Stimulated activated naive B cell treated with anti-CD40 and anti-IgM and Interleukin-4, amounts not matched to agents 10 μg/mL and 1 μg/mL and 100 μg/mL, for 72 hours (primary cell): ENCODE measurements at regions not wholly inside any gene's neighbourhood (a gene's known extent, or its start where the extent isn't known, plus 50 kb on each side); places are given as distances from the start of the nearest gene placed in this dataset.
"Not testable (repeated sequence)": the region's sequence is repeated elsewhere in the genome, so short reads cannot be mapped to it uniquely, and the experiment has no call there.

Experiments
- ATAC-seq, 2 donors: fragments of 150-1000 bp; cut with Tn5 transposase; replicated peaks; 2 replicates each; pipeline ENCODE4 v1.10.0; 2021; ENCODE audit warnings: moderate library complexity in 1 of 2
- DNase-seq: peaks from one replicate; pipeline ENCODE4 v3.0.0; 2021
- H3K27ac Mint-ChIP-seq: one replicate; pipeline ENCODE4 v1.8.0; 2022; ENCODE audit warnings: mild to moderate bottlenecking, mixed read lengths
- H3K27me3 Mint-ChIP-seq, 2 donors: one replicate each; pipeline ENCODE4 v1.8.0; 2022; ENCODE audit warnings: mixed read lengths in 2 of 2
- H3K36me3 Mint-ChIP-seq, 2 donors: one replicate each; pipeline ENCODE4 v1.8.0; 2022; ENCODE audit warnings: mixed read lengths in 2 of 2, mild to moderate bottlenecking in 1 of 2
- H3K4me1 Mint-ChIP-seq, 2 donors: one replicate each; pipeline ENCODE4 v1.8.0; 2022; ENCODE audit warnings: mixed read lengths in 2 of 2, mild to moderate bottlenecking in 1 of 2
- H3K4me3 Mint-ChIP-seq, 2 donors: one replicate each; pipeline ENCODE4 v1.8.0; 2022; ENCODE audit warnings: mild to moderate bottlenecking in 2 of 2, mixed read lengths in 2 of 2, moderate library complexity in 1 of 2
- H3K9me3 Mint-ChIP-seq, 2 donors: one replicate each; pipeline ENCODE4 v1.8.0; 2022; ENCODE audit warnings: mixed read lengths in 2 of 2, mild to moderate bottlenecking in 1 of 2

DNA sequence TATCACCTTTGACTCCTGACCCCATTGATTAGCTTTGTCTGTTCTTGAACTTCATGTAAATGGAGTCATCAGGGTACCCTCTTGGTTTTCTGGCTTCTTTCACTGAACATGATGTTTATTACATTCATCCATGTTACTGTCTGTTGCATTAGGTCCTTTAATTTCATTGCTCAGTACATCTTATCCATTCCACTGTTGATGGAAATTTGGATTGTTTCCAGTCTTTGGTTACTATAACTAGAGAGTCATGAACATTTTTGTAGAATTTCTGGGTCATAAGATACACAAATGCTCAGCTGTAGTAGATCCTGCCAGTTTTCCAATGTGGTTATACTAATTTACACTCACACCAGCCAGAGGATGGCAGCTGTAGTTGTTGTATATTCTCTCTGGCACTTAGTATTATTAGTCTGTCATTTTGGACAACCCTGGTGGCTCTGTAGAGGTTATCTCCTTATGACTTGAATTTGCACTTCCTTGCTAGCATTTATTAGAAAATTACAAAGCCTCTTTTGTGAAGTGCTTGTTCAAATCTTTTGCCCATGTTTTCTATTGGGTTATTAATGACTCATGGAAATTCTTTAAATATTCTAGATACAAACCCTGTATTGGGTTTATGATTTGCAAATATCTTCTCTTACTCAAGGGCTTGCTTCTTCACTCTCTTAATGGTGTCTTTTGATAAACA is 214.7 kb downstream of the BCL2L11 start:
- not testable (repeated sequence) for H3K4me3 Mint-ChIP-seq, H3K27me3 Mint-ChIP-seq, H3K27ac Mint-ChIP-seq, H3K9me3 Mint-ChIP-seq, H3K36me3 Mint-ChIP-seq, H3K4me1 Mint-ChIP-seq, DNase-seq, ATAC-seq

GRCh38 chr2:111338474-111338873 is 217.8 kb downstream of the BCL2L11 start:
- not testable (repeated sequence) for DNase-seq, H3K9me3 Mint-ChIP-seq, H3K4me1 Mint-ChIP-seq, ATAC-seq, H3K27me3 Mint-ChIP-seq, H3K36me3 Mint-ChIP-seq, H3K4me3 Mint-ChIP-seq, H3K27ac Mint-ChIP-seq

DNA sequence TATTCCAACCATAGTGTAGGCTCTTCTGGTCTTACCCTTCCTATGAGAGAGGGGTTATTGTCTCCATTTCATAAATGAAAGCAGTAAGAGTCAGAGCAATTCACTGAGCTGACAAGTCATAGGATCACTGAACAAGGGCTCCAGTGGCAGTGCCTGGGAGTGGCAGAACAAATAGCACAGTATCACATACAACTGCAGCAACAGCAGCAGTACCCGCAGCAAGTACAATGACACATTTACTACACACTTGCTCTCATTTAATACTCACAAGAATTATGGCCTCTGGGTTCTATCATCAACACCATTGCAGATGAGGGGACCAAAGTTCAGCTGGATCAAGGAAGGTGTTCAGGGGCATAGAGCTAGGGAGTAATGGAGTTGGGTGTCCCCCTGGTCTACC is 218.8 kb downstream of the BCL2L11 start:
- not testable (repeated sequence) for H3K4me3 Mint-ChIP-seq, H3K27me3 Mint-ChIP-seq, ATAC-seq, DNase-seq, H3K4me1 Mint-ChIP-seq, H3K36me3 Mint-ChIP-seq, H3K9me3 Mint-ChIP-seq, H3K27ac Mint-ChIP-seq

DNA sequence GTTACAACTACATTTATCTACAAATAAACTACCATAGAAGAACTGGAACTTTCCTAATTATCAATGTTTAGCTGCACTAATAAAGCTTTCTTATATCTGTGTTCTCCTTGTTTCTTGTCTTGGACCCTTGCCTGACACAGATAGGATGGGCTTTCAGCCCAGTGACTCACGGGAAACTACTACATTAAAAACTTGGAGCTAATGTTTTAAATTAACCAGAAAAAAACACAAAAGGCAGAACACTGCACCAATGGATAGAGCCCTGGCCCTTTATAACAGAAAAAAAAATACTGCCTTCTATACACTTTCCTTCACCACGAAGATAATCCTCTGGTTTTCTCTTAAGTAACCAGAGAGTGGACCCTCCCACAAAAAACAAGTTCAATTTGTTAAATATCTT is 223.9 kb downstream of the BCL2L11 start:
- not testable (repeated sequence) for H3K27ac Mint-ChIP-seq, H3K9me3 Mint-ChIP-seq, H3K36me3 Mint-ChIP-seq, ATAC-seq, H3K4me3 Mint-ChIP-seq, DNase-seq, H3K27me3 Mint-ChIP-seq, H3K4me1 Mint-ChIP-seq

DNA sequence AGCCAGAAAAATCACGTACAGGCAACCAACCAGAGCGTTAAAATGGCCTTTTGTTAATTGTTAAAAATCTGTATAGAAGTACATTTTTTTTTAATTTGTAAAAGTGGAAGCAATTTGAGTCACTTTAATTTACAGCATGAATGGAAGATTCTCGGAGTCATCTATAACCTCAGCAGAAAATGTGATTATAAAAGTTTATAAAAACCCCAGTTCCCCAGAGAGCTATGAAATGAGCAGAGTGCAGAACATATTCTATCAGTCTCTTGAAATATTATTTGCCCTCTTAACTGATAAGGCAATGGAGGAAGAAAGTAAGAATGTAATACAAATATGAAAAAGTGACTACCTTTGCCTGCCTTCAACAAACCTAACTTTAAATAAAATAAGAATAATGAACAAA is 224.7 kb downstream of the BCL2L11 start:
- ATAC-seq: peak; percentile 56 to 74
- H3K4me1 Mint-ChIP-seq, H3K27me3 Mint-ChIP-seq, H3K4me3 Mint-ChIP-seq, H3K36me3 Mint-ChIP-seq, H3K9me3 Mint-ChIP-seq, H3K27ac Mint-ChIP-seq, DNase-seq: not testable (repeated sequence)

- DNase-seq, H3K9me3 Mint-ChIP-seq, H3K36me3 Mint-ChIP-seq, H3K4me1 Mint-ChIP-seq, H3K27me3 Mint-ChIP-seq, H3K4me3 Mint-ChIP-seq, H3K27ac Mint-ChIP-seq: not testable (repeated sequence)
- ATAC-seq: peak; percentile 62 to 72
Measured at GRCh38 chr2:111346018-111346930, 225.6 kb downstream of the BCL2L11 start.

DNA sequence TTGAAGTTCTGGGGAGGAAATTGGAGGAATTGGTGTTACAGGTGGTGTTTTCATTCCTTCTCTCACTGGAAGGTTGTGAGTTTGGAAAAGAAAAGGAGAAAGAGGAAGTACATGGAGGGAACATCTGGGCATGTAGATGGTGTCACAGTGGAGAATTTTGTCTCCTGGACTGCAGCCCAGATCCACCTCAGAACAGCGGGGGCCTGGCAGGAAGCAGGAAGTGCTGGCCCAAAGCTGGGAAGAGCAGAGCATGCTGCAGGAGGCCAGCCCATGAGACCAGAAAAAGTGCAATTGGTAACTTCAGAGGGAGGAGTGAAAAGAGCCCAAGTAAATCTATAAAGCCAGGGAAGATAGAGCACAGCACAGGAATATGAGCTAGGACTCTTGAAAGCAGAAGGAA is 227.0 kb downstream of the BCL2L11 start:
- not testable (repeated sequence) for H3K4me1 Mint-ChIP-seq, ATAC-seq, H3K4me3 Mint-ChIP-seq, H3K9me3 Mint-ChIP-seq, H3K36me3 Mint-ChIP-seq, DNase-seq, H3K27ac Mint-ChIP-seq, H3K27me3 Mint-ChIP-seq

DNA sequence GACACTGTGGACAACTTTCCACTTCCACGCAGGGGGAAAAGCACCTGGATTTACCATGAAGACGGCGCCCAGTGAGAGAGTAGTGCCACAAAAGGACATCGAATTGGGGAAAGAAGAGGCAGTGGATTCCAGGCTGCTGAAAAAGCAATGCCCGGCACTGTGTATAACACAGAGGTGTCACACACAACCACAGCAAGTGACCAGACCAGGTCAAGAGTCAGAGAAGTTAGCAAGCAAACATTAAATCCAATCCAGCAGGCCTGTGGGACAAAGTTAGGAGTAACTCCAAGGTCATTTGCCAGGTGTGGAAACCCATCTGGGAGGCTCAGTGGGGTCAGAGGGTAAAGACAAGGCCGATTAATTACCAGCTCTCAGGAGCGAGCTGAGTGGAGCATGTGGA is 227.6 kb downstream of the BCL2L11 start:
- not testable (repeated sequence) for H3K4me3 Mint-ChIP-seq, H3K27me3 Mint-ChIP-seq, DNase-seq, H3K27ac Mint-ChIP-seq, H3K9me3 Mint-ChIP-seq, H3K4me1 Mint-ChIP-seq, ATAC-seq, H3K36me3 Mint-ChIP-seq

GRCh38 chr2:111355022-111355817 is 234.5 kb downstream of the BCL2L11 start:
- H3K4me3 Mint-ChIP-seq, DNase-seq, H3K27ac Mint-ChIP-seq, ATAC-seq, H3K36me3 Mint-ChIP-seq, H3K9me3 Mint-ChIP-seq, H3K4me1 Mint-ChIP-seq, H3K27me3 Mint-ChIP-seq: not testable (repeated sequence)

DNA sequence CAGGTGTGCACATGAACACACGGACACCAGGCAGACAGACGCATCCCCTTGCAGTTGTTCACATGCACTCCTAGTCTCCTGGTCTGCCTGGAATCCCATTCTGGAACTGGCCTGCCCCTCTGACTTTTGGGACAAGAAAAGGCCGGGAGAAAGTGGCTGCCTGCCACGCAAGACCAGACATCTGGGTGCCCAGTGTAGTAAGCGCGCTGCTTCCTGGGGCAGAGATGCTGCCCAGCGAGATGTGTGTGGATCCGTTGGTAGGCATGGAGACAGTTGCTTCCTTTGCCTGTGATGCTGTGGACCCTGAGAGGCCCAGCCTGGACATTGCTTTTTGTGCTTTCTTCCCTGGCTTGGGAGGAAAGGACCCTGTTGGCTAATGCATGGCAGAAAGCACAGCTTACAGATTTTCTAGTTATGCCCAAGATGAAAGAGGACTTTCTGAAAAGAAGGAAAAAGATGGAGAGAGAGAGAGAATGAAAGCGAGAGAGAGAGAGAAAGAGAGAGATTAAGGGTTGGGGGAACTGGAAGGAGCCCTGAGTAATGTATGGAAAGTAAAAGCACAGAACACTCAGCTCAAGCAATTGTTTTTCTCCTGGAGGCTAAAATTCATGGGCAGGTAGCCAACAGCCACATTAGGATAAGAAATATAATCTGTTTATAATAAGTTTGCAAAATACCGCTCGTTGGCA is 235.3 kb downstream of the BCL2L11 start:
- not testable (repeated sequence) for H3K9me3 Mint-ChIP-seq, DNase-seq, H3K27me3 Mint-ChIP-seq, H3K4me1 Mint-ChIP-seq, H3K27ac Mint-ChIP-seq, H3K36me3 Mint-ChIP-seq, H3K4me3 Mint-ChIP-seq, ATAC-seq

DNA sequence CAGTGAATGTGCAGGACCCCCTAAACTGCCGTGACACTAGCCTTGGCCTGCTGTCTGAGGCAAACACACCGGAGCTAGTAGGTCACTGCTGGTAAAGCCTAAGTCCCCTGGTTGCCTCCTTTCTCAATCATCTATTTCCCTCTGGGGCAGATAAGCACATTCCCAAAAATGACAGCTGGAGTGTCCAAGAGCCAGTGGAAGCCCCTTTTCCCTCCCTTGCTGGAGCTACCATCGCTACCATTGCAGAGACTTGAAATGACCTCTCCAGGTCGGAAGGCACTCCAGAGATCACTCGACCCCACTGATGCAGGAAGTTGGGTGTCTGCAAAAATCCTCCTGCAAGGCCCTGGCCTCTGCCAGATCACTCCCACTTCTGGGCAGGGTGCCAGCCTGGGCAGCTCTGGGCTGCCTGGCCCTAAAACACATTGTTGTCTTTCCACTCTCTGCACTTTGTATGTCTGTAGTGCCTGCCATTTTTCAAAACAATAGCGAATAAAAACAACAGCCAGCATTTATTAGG is 235.9 kb downstream of the BCL2L11 start:
- H3K27ac Mint-ChIP-seq, H3K4me1 Mint-ChIP-seq, H3K9me3 Mint-ChIP-seq, H3K27me3 Mint-ChIP-seq, DNase-seq, H3K36me3 Mint-ChIP-seq, H3K4me3 Mint-ChIP-seq: not testable (repeated sequence)
- ATAC-seq: peak in 1 of 2 donors; percentile 34

GRCh38 chr2:111365986-111366640 is 245.4 kb downstream of the BCL2L11 start:
- H3K4me1 Mint-ChIP-seq, H3K27ac Mint-ChIP-seq, H3K9me3 Mint-ChIP-seq, ATAC-seq, H3K36me3 Mint-ChIP-seq, DNase-seq, H3K27me3 Mint-ChIP-seq: not testable (repeated sequence)
- H3K4me3 Mint-ChIP-seq: peak overlapping the region in 1 of 2 donors; percentile 51

GRCh38 chr2:111366641-111367029 is 245.9 kb downstream of the BCL2L11 start:
- not testable (repeated sequence) for H3K4me1 Mint-ChIP-seq, H3K9me3 Mint-ChIP-seq

More at GRCh38 chr2:111366641-111367029, 245.9 kb downstream of the BCL2L11 start:
- H3K27me3 Mint-ChIP-seq, ATAC-seq, H3K36me3 Mint-ChIP-seq, H3K27ac Mint-ChIP-seq, DNase-seq: not testable (repeated sequence)
- H3K4me3 Mint-ChIP-seq: peak overlapping the region in 1 of 2 donors; percentile 4
